Sigmoid colon (tissue), 4 donors: ENCODE measurements at regions not wholly inside any gene's neighbourhood (a gene's known extent, or its start where the extent isn't known, plus 50 kb on each side); places are given as distances from the start of the nearest gene placed in this dataset.

Experiments
- CTCF ChIP-seq, 4 experiments: fragments of 450-650 bp in 3 of 4; fragments of 200-600 bp in 1 of 4; IDR thresholded peaks; one replicate each; pipeline ENCODE4 v1.5.1; 2016 to 2019; ENCODE audit warnings: antibody characterized with exemption in 4 of 4, mild to moderate bottlenecking in 3 of 4, moderate library complexity in 2 of 4
- EP300 ChIP-seq, 4 donors: sonication (generic); formaldehyde crosslinking; IDR thresholded peaks; one replicate each; pipeline ENCODE4 v1.6.1; 2017; ENCODE audit warnings: antibody characterized with exemption in 4 of 4
- POLR2A ChIP-seq, 2 donors: fragments of 450-650 bp; IDR thresholded peaks; one replicate each; pipeline ENCODE4 v1.6.1; 2016; ENCODE audit warnings: antibody characterized with exemption in 2 of 2, mild to moderate bottlenecking in 2 of 2, moderate library complexity in 2 of 2
- POLR2AphosphoS5 ChIP-seq, 4 donors: sonication (generic); formaldehyde crosslinking; IDR thresholded peaks; one replicate each; pipeline ENCODE4 v1.6.1; 2017; ENCODE audit warnings: antibody characterized with exemption in 4 of 4

DNA sequence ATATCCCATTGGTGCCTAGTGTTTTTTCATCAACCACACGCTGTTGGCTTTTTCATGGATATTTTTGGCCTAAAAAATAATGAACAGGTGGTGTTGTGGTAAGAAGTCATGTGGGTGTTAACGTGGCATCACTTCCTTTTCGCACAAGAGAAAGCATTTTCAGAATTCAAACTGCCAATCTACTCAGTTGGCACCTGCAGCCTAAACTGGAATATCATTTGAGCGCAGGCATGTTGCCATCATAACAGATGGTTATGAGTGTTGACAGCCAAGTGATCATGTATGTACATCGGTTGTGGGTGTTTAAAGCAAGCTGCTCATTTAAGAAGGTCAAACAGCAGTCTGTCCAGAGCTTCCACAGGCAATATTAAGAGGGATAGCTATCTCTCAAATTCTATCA is 1963.0 kb downstream of the NCAM2 start:
- no peak for TF ChIP-seq CTCF (IDR thresholded peaks at IDR 0.05)
- no peak for TF ChIP-seq POLR2A (IDR thresholded peaks at IDR 0.05)
- TF ChIP-seq EP300 (IDR thresholded peaks at IDR 0.05): no peak
- TF ChIP-seq POLR2AphosphoS5 (IDR thresholded peaks at IDR 0.05): no peak
